A673 (cell line): ENCODE measurements at regions not wholly inside any gene's neighbourhood (a gene's known extent, or its start where the extent isn't known, plus 50 kb on each side); places are given as distances from the start of the nearest gene placed in this dataset.

Source experiments
- BruUV-seq: library from RNA; stranded (reverse); fragments of 400-500 nt; replicated peaks from 2 replicates; lab custom pipeline; 2021; lab: Mats Ljungman, UMichigan
- CTCF ChIA-PET: fragments of 300-600 bp; sonication (Branson Sonifier 250); formaldehyde crosslinking; loops from one replicate; lab custom pipeline; 2022; ENCODE audit warnings: antibody characterized with exemption; lab: Charles Lee
- POLR2A ChIA-PET: fragments of 300-600 bp; sonication (Branson Sonifier 250); formaldehyde crosslinking; loops from one replicate; lab custom pipeline; 2022; ENCODE audit warnings: antibody characterized with exemption; ENCODE audit not compliant: low non-redundant PET; lab: Charles Lee
- DNase-seq: peaks from one replicate; pipeline ENCODE4 v3.0.0-alpha.2; 2015; ENCODE audit warnings: low spot score
- H3K27ac ChIP-seq: fragments of 200-600 bp; sonication (generic); 2 replicates; pipeline ENCODE4 v1.5.1; 2016; ENCODE audit warnings: mixed run types, low read depth, mild to moderate bottlenecking, mixed read lengths, antibody characterized with exemption, low read length; ENCODE audit not compliant: poor library complexity, severe bottlenecking
- H3K27me3 ChIP-seq: fragments of 200-600 bp; sonication (generic); replicated peaks from 2 replicates; pipeline ENCODE4 v1.6.1; 2017; ENCODE audit warnings: mixed run types, low read depth, mild to moderate bottlenecking, mixed read lengths, antibody characterized with exemption, low read length; ENCODE audit not compliant: insufficient read depth, poor library complexity
- H3K36me3 ChIP-seq: fragments of 200-600 bp; sonication (generic); 2 replicates; pipeline ENCODE4 v1.6.1; 2016; ENCODE audit warnings: mixed run types, mild to moderate bottlenecking, mixed read lengths, antibody characterized with exemption, low read length; ENCODE audit not compliant: insufficient read depth, poor library complexity, severe bottlenecking
- H3K4me1 ChIP-seq: fragments of 200-600 bp; sonication (generic); 2 replicates; pipeline ENCODE4 v1.6.1; 2017; ENCODE audit warnings: mixed run types, mild to moderate bottlenecking, mixed read lengths, antibody characterized with exemption, low read length; ENCODE audit not compliant: insufficient read depth, poor library complexity, severe bottlenecking
- H3K4me3 ChIP-seq: fragments of 200-600 bp; sonication (generic); 2 replicates; pipeline ENCODE4 v1.5.1; 2016; ENCODE audit warnings: low read depth, mixed run types, mild to moderate bottlenecking, mixed read lengths, low read length; ENCODE audit not compliant: poor library complexity, severe bottlenecking
- H3K9me3 ChIP-seq: fragments of 200-600 bp; sonication (generic); 2 replicates; pipeline ENCODE4 v1.6.1; 2016; ENCODE audit warnings: mixed run types, low read depth, mild to moderate bottlenecking, mixed read lengths, antibody characterized with exemption, low read length; ENCODE audit not compliant: poor library complexity, severe bottlenecking
- EZH2 ChIP-seq: fragments of 200-600 bp; sonication (generic); IDR thresholded peaks from 2 replicates; pipeline ENCODE4 v1.6.1; 2017; ENCODE audit warnings: borderline replicate concordance, low read depth, mild to moderate bottlenecking, mixed read lengths, antibody characterized with exemption, low read length; ENCODE audit not compliant: poor library complexity, severe bottlenecking
- intact Hi-C: fragments of 100-400 bp; cut with micrococcal nuclease; formaldehyde crosslinking; loops from one replicate; pipeline ENCODE4 v1.10.0; 2022; ENCODE audit not compliant: unreplicated experiment
- TF ChIP-seq, protein P1 (sequence below): fragments of 300-800, 200-600 bp; sonication (generic); conservative IDR thresholded peaks from 2 replicates; pipeline ENCODE4 v1.5.1; 2017; ENCODE audit warnings: low read depth, mild to moderate bottlenecking, antibody characterized with exemption, low read length, moderate library complexity, mixed read lengths

GRCh38 chr6:27161946-27162603 lies 85.4 kb upstream of the PRSS16 start:
- Histone ChIP-seq H3K4me3 (peak overlapping the region; percentile 20), H3K36me3 (no peaks in the 10 kb centered on the region), H3K9me3 (no peaks in the 10 kb centered on the region), H3K27me3 (no peaks in the 10 kb centered on the region), H3K27ac (no peak overlapping the region), H3K4me1 (no peaks in the 10 kb centered on the region)
- peak; percentile 75 for DNase-seq
- BruUV-seq, result no TSS peak
- TF ChIP-seq, protein P1, sequence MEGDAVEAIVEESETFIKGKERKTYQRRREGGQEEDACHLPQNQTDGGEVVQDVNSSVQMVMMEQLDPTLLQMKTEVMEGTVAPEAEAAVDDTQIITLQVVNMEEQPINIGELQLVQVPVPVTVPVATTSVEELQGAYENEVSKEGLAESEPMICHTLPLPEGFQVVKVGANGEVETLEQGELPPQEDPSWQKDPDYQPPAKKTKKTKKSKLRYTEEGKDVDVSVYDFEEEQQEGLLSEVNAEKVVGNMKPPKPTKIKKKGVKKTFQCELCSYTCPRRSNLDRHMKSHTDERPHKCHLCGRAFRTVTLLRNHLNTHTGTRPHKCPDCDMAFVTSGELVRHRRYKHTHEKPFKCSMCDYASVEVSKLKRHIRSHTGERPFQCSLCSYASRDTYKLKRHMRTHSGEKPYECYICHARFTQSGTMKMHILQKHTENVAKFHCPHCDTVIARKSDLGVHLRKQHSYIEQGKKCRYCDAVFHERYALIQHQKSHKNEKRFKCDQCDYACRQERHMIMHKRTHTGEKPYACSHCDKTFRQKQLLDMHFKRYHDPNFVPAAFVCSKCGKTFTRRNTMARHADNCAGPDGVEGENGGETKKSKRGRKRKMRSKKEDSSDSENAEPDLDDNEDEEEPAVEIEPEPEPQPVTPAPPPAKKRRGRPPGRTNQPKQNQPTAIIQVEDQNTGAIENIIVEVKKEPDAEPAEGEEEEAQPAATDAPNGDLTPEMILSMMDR, result peak; percentile 79
- no peak for TF ChIP-seq EZH2
- intact Hi-C loops, result no loop called here
- ChIA-PET POLR2A (interaction anchor here (0.7 kb wide), 1 partner anchor 15 kb away, joined by 4 read pairs; a partner anchor contains a TSS), CTCF (no interaction called here)

- CTCF ChIA-PET, result no interaction called here
- Histone ChIP-seq H3K27me3 (no peaks in the 10 kb centered on the region), H3K27ac (no peak overlapping the region), H3K4me1 (no peaks in the 10 kb centered on the region), H3K36me3 (no peaks in the 10 kb centered on the region), H3K4me3 (no peak overlapping the region), H3K9me3 (no peaks in the 10 kb centered on the region)
- BruUV-seq, result no TSS peak
- no peak for DNase-seq
- intact Hi-C loops, result no loop called here
- TF ChIP-seq, protein P1, result no peak
- TF ChIP-seq EZH2, result no peak
- POLR2A ChIA-PET, result interaction anchor here (0.7 kb wide), 1 partner anchor 1471 kb away, joined by 5 read pairs; no protein-coding TSS in a partner anchor
Observed at GRCh38 chr6:27163834-27164233, 83.7 kb upstream of the PRSS16 start.

DNA sequence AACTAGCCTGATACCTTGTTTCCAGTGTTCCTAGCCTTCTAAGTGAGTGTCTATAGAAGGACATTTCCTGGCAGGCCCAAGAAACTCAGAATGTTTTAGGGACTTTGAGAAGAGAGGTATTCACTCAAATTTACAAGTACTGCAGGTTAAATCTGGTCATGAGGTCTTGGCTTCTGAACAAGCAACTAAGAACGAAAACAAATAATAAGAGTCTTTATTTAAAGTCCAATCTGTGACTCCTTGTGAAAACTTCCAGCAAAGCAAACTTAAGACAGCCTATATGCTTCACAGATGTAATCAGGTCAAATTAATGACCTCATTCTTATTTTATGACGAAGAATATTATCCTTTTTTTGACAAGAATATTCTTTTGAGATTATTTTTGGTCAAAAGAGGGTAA lies 79.4 kb upstream of the PRSS16 start:
- no TSS peak for BruUV-seq
- CTCF ChIA-PET, result no interaction called here
- TF ChIP-seq, protein P1, result no peak
- no peak for TF ChIP-seq EZH2
- H3K4me3 ChIP-seq, result no peak overlapping the region
- POLR2A ChIA-PET, result no interaction called here
- DNase-seq, result no peak
- H3K27me3 ChIP-seq, result no peaks in the 10 kb centered on the region
- intact Hi-C loops, result no loop called here
- H3K4me1 ChIP-seq, result no peaks in the 10 kb centered on the region
- no peaks in the 10 kb centered on the region for H3K9me3 ChIP-seq
- no peaks in the 10 kb centered on the region for H3K36me3 ChIP-seq
- no peak overlapping the region for H3K27ac ChIP-seq
